ENCODE measurements at regions not wholly inside any gene's neighbourhood (a gene's known extent, or its start where the extent isn't known, plus 50 kb on each side); places are given as distances from the start of the nearest gene placed in this dataset.

- Histone ChIP-seq H3K4me1 (ENCODE audit: control insufficient read depth in 1 of 2, low read depth in 2 of 2) (no peaks in the 10 kb centered on the region), H3K9me3 (no peaks in the 10 kb centered on the region), H3K27ac (no peak overlapping the region), H3K27me3 (replicated peaks; ENCODE audit: insufficient read depth) (no peaks in the 10 kb centered on the region), H3K36me3 (no peaks in the 10 kb centered on the region), H3K4me3 (no peak overlapping the region)
- no peak for TF ChIP-seq CTCF (IDR thresholded peaks at IDR 0.05)
- ATAC-seq (ENCODE audit: insufficient number of reproducible peaks, low FRiP score, low read depth) (no peak), DNase-seq (ENCODE audit: low spot score) (no peak)
These were observed 165.2 kb upstream of the DOCK10 start for GRCh38 chr2:225207471-225207870.

- DNase-seq (ENCODE audit: low spot score) (no peak), ATAC-seq (ENCODE audit: insufficient number of reproducible peaks, low FRiP score, low read depth) (no peak)
- Histone ChIP-seq H3K4me3 (no peak overlapping the region), H3K27ac (no peak overlapping the region), H3K9me3 (no peaks in the 10 kb centered on the region), H3K4me1 (ENCODE audit: control insufficient read depth in 1 of 2, low read depth in 2 of 2) (no peaks in the 10 kb centered on the region), H3K27me3 (replicated peaks; ENCODE audit: insufficient read depth) (no peaks in the 10 kb centered on the region), H3K36me3 (no peaks in the 10 kb centered on the region)
- TF ChIP-seq CTCF (IDR thresholded peaks at IDR 0.05): no peak
These were observed 164.8 kb upstream of the DOCK10 start for GRCh38 chr2:225207043-225207442.

GRCh38 chr2:225196579-225196978, 154.3 kb upstream of the DOCK10 start:
- Histone ChIP-seq H3K36me3 (no peaks in the 10 kb centered on the region), H3K9me3 (no peaks in the 10 kb centered on the region), H3K4me3 (no peak overlapping the region), H3K27ac (no peak overlapping the region), H3K4me1 (ENCODE audit: control insufficient read depth in 1 of 2, low read depth in 2 of 2) (no peaks in the 10 kb centered on the region), H3K27me3 (replicated peaks; ENCODE audit: insufficient read depth) (no peaks in the 10 kb centered on the region)
- no peak for TF ChIP-seq CTCF (IDR thresholded peaks at IDR 0.05)
- DNase-seq (ENCODE audit: low spot score): no peak
- ATAC-seq (ENCODE audit: insufficient number of reproducible peaks, low FRiP score, low read depth): no peak

- no peak for TF ChIP-seq CTCF (IDR thresholded peaks at IDR 0.05)
- no peak for ATAC-seq (ENCODE audit: insufficient number of reproducible peaks, low FRiP score, low read depth)
- DNase-seq (ENCODE audit: low spot score): no peak
- Histone ChIP-seq H3K4me1 (ENCODE audit: control insufficient read depth in 1 of 2, low read depth in 2 of 2) (no peaks in the 10 kb centered on the region), H3K36me3 (no peaks in the 10 kb centered on the region), H3K27me3 (replicated peaks; ENCODE audit: insufficient read depth) (no peaks in the 10 kb centered on the region), H3K4me3 (no peak overlapping the region), H3K27ac (no peak overlapping the region), H3K9me3 (no peaks in the 10 kb centered on the region)
These were observed 150.6 kb upstream of the DOCK10 start for GRCh38 chr2:225192869-225193268.

GRCh38 chr2:225190987-225191386, 148.7 kb upstream of the DOCK10 start:
- Histone ChIP-seq H3K36me3 (no peaks in the 10 kb centered on the region), H3K4me3 (no peak overlapping the region), H3K4me1 (ENCODE audit: control insufficient read depth in 1 of 2, low read depth in 2 of 2) (no peaks in the 10 kb centered on the region), H3K27ac (no peak overlapping the region), H3K9me3 (no peaks in the 10 kb centered on the region), H3K27me3 (replicated peaks; ENCODE audit: insufficient read depth) (no peaks in the 10 kb centered on the region)
- ATAC-seq (ENCODE audit: insufficient number of reproducible peaks, low FRiP score, low read depth): no peak
- no peak for TF ChIP-seq CTCF (IDR thresholded peaks at IDR 0.05)
- no peak for DNase-seq (ENCODE audit: low spot score)
